ENCODE measurements at regions not wholly inside any gene's neighbourhood (a gene's known extent, or its start where the extent isn't known, plus 50 kb on each side); places are given as distances from the start of the nearest gene placed in this dataset.

GRCh38 chr2:103805746-103806145 lies 1043.9 kb downstream of the TMEM182 start:
- H3K9me3 ChIP-seq (ENCODE audit: control insufficient read depth in 2 of 2, insufficient read depth in 1 of 2, low read depth in 1 of 2, low read length in 1 of 2): peaks cover 0 to 2% of the 10 kb centered on the region in 2 donors
- no peaks in the 10 kb centered on the region for H3K36me3 ChIP-seq (ENCODE audit: control insufficient read depth in 2 of 2, insufficient read depth in 2 of 2, low read length in 1 of 2)
- H3K27ac ChIP-seq (ENCODE audit: low read depth in 2 of 2, low read length in 1 of 2): no peak overlapping the region
- WGBS, 2 donors: 82 to 92% methylated on average over 3 of the region's 3 CpGs
- no peak overlapping the region for H3K4me3 ChIP-seq (ENCODE audit: low read depth in 1 of 2, low read length in 2 of 2)
- no peaks in the 10 kb centered on the region for H3K27me3 ChIP-seq (ENCODE audit: control insufficient read depth in 1 of 2, insufficient read depth in 2 of 2, low read length in 2 of 2)
- no peaks in the 10 kb centered on the region for H3K4me1 ChIP-seq (ENCODE audit: control insufficient read depth in 2 of 2, insufficient read depth in 2 of 2, low read length in 1 of 2)

- 48 to 56% methylated on average over 8 of the region's 8 CpGs for WGBS, 2 donors
Measured at GRCh38 chr2:103808814-103809213, 1045.1 kb upstream of the POU3F3 start.

GRCh38 chr2:103809415-103809814 lies 1044.5 kb upstream of the POU3F3 start:
- H3K27me3 ChIP-seq (ENCODE audit: control insufficient read depth in 1 of 2, insufficient read depth in 2 of 2, low read length in 2 of 2): no peaks in the 10 kb centered on the region
- peaks cover 0 to 4% of the 10 kb centered on the region in 2 donors for H3K9me3 ChIP-seq (ENCODE audit: control insufficient read depth in 2 of 2, insufficient read depth in 1 of 2, low read depth in 1 of 2, low read length in 1 of 2)
- WGBS, 2 donors: 58 to 63% methylated on average over 7 of the region's 7 CpGs
- H3K36me3 ChIP-seq (ENCODE audit: control insufficient read depth in 2 of 2, insufficient read depth in 2 of 2, low read length in 1 of 2): no peaks in the 10 kb centered on the region
- H3K4me3 ChIP-seq (ENCODE audit: low read depth in 1 of 2, low read length in 2 of 2): no peak overlapping the region
- no peak overlapping the region for H3K27ac ChIP-seq (ENCODE audit: low read depth in 2 of 2, low read length in 1 of 2)
- no peaks in the 10 kb centered on the region for H3K4me1 ChIP-seq (ENCODE audit: control insufficient read depth in 2 of 2, insufficient read depth in 2 of 2, low read length in 1 of 2)

More at GRCh38 chr2:103808814-103809213, 1045.1 kb upstream of the POU3F3 start:
- H3K9me3 ChIP-seq (ENCODE audit: control insufficient read depth in 2 of 2, insufficient read depth in 1 of 2, low read depth in 1 of 2, low read length in 1 of 2): peaks cover 0 to 4% of the 10 kb centered on the region in 2 donors
- no peak overlapping the region for H3K27ac ChIP-seq (ENCODE audit: low read depth in 2 of 2, low read length in 1 of 2)
- H3K4me3 ChIP-seq (ENCODE audit: low read depth in 1 of 2, low read length in 2 of 2): no peak overlapping the region
- H3K36me3 ChIP-seq (ENCODE audit: control insufficient read depth in 2 of 2, insufficient read depth in 2 of 2, low read length in 1 of 2): no peaks in the 10 kb centered on the region
- H3K4me1 ChIP-seq (ENCODE audit: control insufficient read depth in 2 of 2, insufficient read depth in 2 of 2, low read length in 1 of 2): no peaks in the 10 kb centered on the region
- no peaks in the 10 kb centered on the region for H3K27me3 ChIP-seq (ENCODE audit: control insufficient read depth in 1 of 2, insufficient read depth in 2 of 2, low read length in 2 of 2)

GRCh38 chr2:103809941-103810441 lies 1043.9 kb upstream of the POU3F3 start:
- H3K4me1 ChIP-seq (ENCODE audit: control insufficient read depth in 2 of 2, insufficient read depth in 2 of 2, low read length in 1 of 2): no peaks in the 10 kb centered on the region
- H3K27me3 ChIP-seq (ENCODE audit: control insufficient read depth in 1 of 2, insufficient read depth in 2 of 2, low read length in 2 of 2): no peaks in the 10 kb centered on the region
- H3K27ac ChIP-seq (ENCODE audit: low read depth in 2 of 2, low read length in 1 of 2): no peak overlapping the region
- no peak overlapping the region for H3K4me3 ChIP-seq (ENCODE audit: low read depth in 1 of 2, low read length in 2 of 2)
- no peaks in the 10 kb centered on the region for H3K36me3 ChIP-seq (ENCODE audit: control insufficient read depth in 2 of 2, insufficient read depth in 2 of 2, low read length in 1 of 2)
- 62 to 63% methylated on average over 7 of the region's 7 CpGs for WGBS, 2 donors
- peaks cover 0 to 4% of the 10 kb centered on the region in 2 donors for H3K9me3 ChIP-seq (ENCODE audit: control insufficient read depth in 2 of 2, insufficient read depth in 1 of 2, low read depth in 1 of 2, low read length in 1 of 2)

GRCh38 chr2:103810875-103811274 lies 1043.0 kb upstream of the POU3F3 start:
- no peaks in the 10 kb centered on the region for H3K36me3 ChIP-seq (ENCODE audit: control insufficient read depth in 2 of 2, insufficient read depth in 2 of 2, low read length in 1 of 2)

GRCh38 chr2:103814016-103814415 lies 1039.9 kb upstream of the POU3F3 start:
- no peak overlapping the region for H3K4me3 ChIP-seq (ENCODE audit: low read depth in 1 of 2, low read length in 2 of 2)
- H3K27me3 ChIP-seq (ENCODE audit: control insufficient read depth in 1 of 2, insufficient read depth in 2 of 2, low read length in 2 of 2): no peaks in the 10 kb centered on the region
- no peaks in the 10 kb centered on the region for H3K36me3 ChIP-seq (ENCODE audit: control insufficient read depth in 2 of 2, insufficient read depth in 2 of 2, low read length in 1 of 2)
- H3K4me1 ChIP-seq (ENCODE audit: control insufficient read depth in 2 of 2, insufficient read depth in 2 of 2, low read length in 1 of 2): no peaks in the 10 kb centered on the region
- no peak overlapping the region for H3K27ac ChIP-seq (ENCODE audit: low read depth in 2 of 2, low read length in 1 of 2)
- peaks cover 0 to 2% of the 10 kb centered on the region in 2 donors for H3K9me3 ChIP-seq (ENCODE audit: control insufficient read depth in 2 of 2, insufficient read depth in 1 of 2, low read depth in 1 of 2, low read length in 1 of 2)
- WGBS, 2 donors: 65 to 77% methylated on average over 3 of the region's 3 CpGs

More at GRCh38 chr2:103810875-103811274, 1043.0 kb upstream of the POU3F3 start:
- Histone ChIP-seq H3K27ac (ENCODE audit: low read depth in 2 of 2, low read length in 1 of 2) (no peak overlapping the region), H3K4me3 (ENCODE audit: low read depth in 1 of 2, low read length in 2 of 2) (no peak overlapping the region), H3K9me3 (ENCODE audit: control insufficient read depth in 2 of 2, insufficient read depth in 1 of 2, low read depth in 1 of 2, low read length in 1 of 2) (peaks cover 0 to 3% of the 10 kb centered on the region in 2 donors), H3K4me1 (ENCODE audit: control insufficient read depth in 2 of 2, insufficient read depth in 2 of 2, low read length in 1 of 2) (no peaks in the 10 kb centered on the region), H3K27me3 (ENCODE audit: control insufficient read depth in 1 of 2, insufficient read depth in 2 of 2, low read length in 2 of 2) (no peaks in the 10 kb centered on the region)
- 67% methylated on average over 2 of the region's 2 CpGs for WGBS, 2 donors

GRCh38 chr2:103815731-103816130 lies 1038.2 kb upstream of the POU3F3 start:
- H3K27me3 ChIP-seq (ENCODE audit: control insufficient read depth in 1 of 2, insufficient read depth in 2 of 2, low read length in 2 of 2): no peaks in the 10 kb centered on the region
- H3K36me3 ChIP-seq (ENCODE audit: control insufficient read depth in 2 of 2, insufficient read depth in 2 of 2, low read length in 1 of 2): no peaks in the 10 kb centered on the region
- no peaks in the 10 kb centered on the region for H3K4me1 ChIP-seq (ENCODE audit: control insufficient read depth in 2 of 2, insufficient read depth in 2 of 2, low read length in 1 of 2)
- 63 to 65% methylated on average over 1 of the region's 1 CpG for WGBS, 2 donors
- peaks cover 0 to 2% of the 10 kb centered on the region in 2 donors for H3K9me3 ChIP-seq (ENCODE audit: control insufficient read depth in 2 of 2, insufficient read depth in 1 of 2, low read depth in 1 of 2, low read length in 1 of 2)
- no peak overlapping the region for H3K4me3 ChIP-seq (ENCODE audit: low read depth in 1 of 2, low read length in 2 of 2)
- no peak overlapping the region for H3K27ac ChIP-seq (ENCODE audit: low read depth in 2 of 2, low read length in 1 of 2)

GRCh38 chr2:103817746-103818145 lies 1036.2 kb upstream of the POU3F3 start:
- no peak overlapping the region for H3K4me3 ChIP-seq (ENCODE audit: low read depth in 1 of 2, low read length in 2 of 2)
- H3K27ac ChIP-seq (ENCODE audit: low read depth in 2 of 2, low read length in 1 of 2): no peak overlapping the region
- H3K9me3 ChIP-seq (ENCODE audit: control insufficient read depth in 2 of 2, insufficient read depth in 1 of 2, low read depth in 1 of 2, low read length in 1 of 2): no peaks in the 10 kb centered on the region
- H3K4me1 ChIP-seq (ENCODE audit: control insufficient read depth in 2 of 2, insufficient read depth in 2 of 2, low read length in 1 of 2): no peaks in the 10 kb centered on the region
- H3K36me3 ChIP-seq (ENCODE audit: control insufficient read depth in 2 of 2, insufficient read depth in 2 of 2, low read length in 1 of 2): no peaks in the 10 kb centered on the region
- 79 to 90% methylated on average over 3 of the region's 3 CpGs for WGBS, 2 donors
- no peaks in the 10 kb centered on the region for H3K27me3 ChIP-seq (ENCODE audit: control insufficient read depth in 1 of 2, insufficient read depth in 2 of 2, low read length in 2 of 2)

- no peaks in the 10 kb centered on the region for H3K27me3 ChIP-seq (ENCODE audit: control insufficient read depth in 1 of 2, insufficient read depth in 2 of 2, low read length in 2 of 2)
- H3K27ac ChIP-seq (ENCODE audit: low read depth in 2 of 2, low read length in 1 of 2): no peak overlapping the region
- H3K9me3 ChIP-seq (ENCODE audit: control insufficient read depth in 2 of 2, insufficient read depth in 1 of 2, low read depth in 1 of 2, low read length in 1 of 2): no peaks in the 10 kb centered on the region
- no peak overlapping the region for H3K4me3 ChIP-seq (ENCODE audit: low read depth in 1 of 2, low read length in 2 of 2)
- no peaks in the 10 kb centered on the region for H3K4me1 ChIP-seq (ENCODE audit: control insufficient read depth in 2 of 2, insufficient read depth in 2 of 2, low read length in 1 of 2)
- 34% methylated on average over 2 of the region's 2 CpGs for WGBS, 2 donors
- no peaks in the 10 kb centered on the region for H3K36me3 ChIP-seq (ENCODE audit: control insufficient read depth in 2 of 2, insufficient read depth in 2 of 2, low read length in 1 of 2)
Measured at GRCh38 chr2:103818176-103818575, 1035.7 kb upstream of the POU3F3 start.

- WGBS, 2 donors: 89 to 90% methylated on average over 5 of the region's 5 CpGs
- H3K27ac ChIP-seq (ENCODE audit: low read depth in 2 of 2, low read length in 1 of 2): no peak overlapping the region
- H3K27me3 ChIP-seq (ENCODE audit: control insufficient read depth in 1 of 2, insufficient read depth in 2 of 2, low read length in 2 of 2): no peaks in the 10 kb centered on the region
- no peak overlapping the region for H3K4me3 ChIP-seq (ENCODE audit: low read depth in 1 of 2, low read length in 2 of 2)
- no peaks in the 10 kb centered on the region for H3K4me1 ChIP-seq (ENCODE audit: control insufficient read depth in 2 of 2, insufficient read depth in 2 of 2, low read length in 1 of 2)
- no peaks in the 10 kb centered on the region for H3K36me3 ChIP-seq (ENCODE audit: control insufficient read depth in 2 of 2, insufficient read depth in 2 of 2, low read length in 1 of 2)
- no peaks in the 10 kb centered on the region for H3K9me3 ChIP-seq (ENCODE audit: control insufficient read depth in 2 of 2, insufficient read depth in 1 of 2, low read depth in 1 of 2, low read length in 1 of 2)
Measured at GRCh38 chr2:103819599-103819998, 1034.3 kb upstream of the POU3F3 start.
